Left lung (tissue), 4 donors: ENCODE measurements at regions not wholly inside any gene's neighbourhood (a gene's known extent, or its start where the extent isn't known, plus 50 kb on each side); places are given as distances from the start of the nearest gene placed in this dataset.

Experiments
- ATAC-seq: fragments of 200-7000 bp; cut with Tn5 transposase; one replicate; pipeline ENCODE4 v1.9.1; 2020; ENCODE audit warnings: moderate library complexity
- DNase-seq, 4 donors: peaks; one replicate each; pipeline ENCODE4 v3.0.0-alpha.2; 2013 to 2020
- H3K27ac ChIP-seq, 2 donors: fragments of 200-600 bp; sonication (generic) in 1 of 2; one replicate each; pipeline versions ENCODE4 v1.5.0 to v1.8.0; 2020 to 2021
- H3K27me3 ChIP-seq, 2 donors: fragments of 200-600 bp; sonication (generic) in 1 of 2; one replicate each; pipeline versions ENCODE4 v1.5.0 to v1.8.0; 2020 to 2021
- H3K36me3 ChIP-seq, 2 donors: fragments of 200-600 bp; sonication (generic) in 1 of 2; one replicate each; pipeline versions ENCODE4 v1.5.0 to v1.8.0; 2020 to 2021
- H3K4me1 ChIP-seq, 2 donors: fragments of 200-600 bp; one replicate each; pipeline ENCODE4 v1.8.0; 2021
- H3K4me3 ChIP-seq, 2 donors: fragments of 200-600 bp; sonication (generic) in 1 of 2; one replicate each; pipeline versions ENCODE4 v1.5.0 to v1.8.0; 2020 to 2021; ENCODE audit warnings: mild to moderate bottlenecking in 1 of 2
- H3K9me3 ChIP-seq, 2 donors: fragments of 200-600 bp; sonication (generic) in 1 of 2; one replicate each; pipeline versions ENCODE4 v1.5.0 to v1.8.0; 2020 to 2021
- intact Hi-C, 2 donors: fragments of 100-400 bp; cut with DNase I; formaldehyde crosslinking; loops; one replicate each; pipeline versions ENCODE4 v1.11.2 to v1.14.2; 2022
- TF ChIP-seq, protein P1 (sequence below), 2 donors: fragments of 200-600 bp; sonication (generic) in 1 of 2; IDR thresholded peaks; one replicate each; pipeline versions ENCODE4 v1.5.0 to v1.8.0; 2021; ENCODE audit warnings: antibody characterized with exemption in 2 of 2
- donor health status: DM: no; HTN: yes; CAD: no.
- donor health status: DM: no; HTN: no; CAD: no.

DNA sequence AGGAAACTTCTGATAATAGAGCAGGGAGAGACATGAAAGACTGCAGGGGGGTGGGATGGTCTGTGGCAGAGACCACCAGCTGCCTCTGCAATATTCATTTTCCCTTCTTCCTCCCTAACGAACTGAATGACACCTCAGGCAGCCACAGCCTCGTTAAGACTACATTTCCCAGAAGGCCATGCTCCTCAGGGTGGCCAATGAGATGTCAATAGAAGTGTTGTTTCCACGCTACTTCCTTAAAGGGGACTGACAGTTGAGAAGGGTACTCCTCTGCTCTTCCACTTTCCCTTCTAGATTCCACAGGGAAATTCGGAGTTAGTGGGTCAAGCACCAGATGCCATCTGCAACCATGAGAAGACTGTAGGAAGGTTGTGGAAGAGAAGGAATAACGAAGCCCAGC is 52.0 kb upstream of the DAPK1 start:
- no peaks in the 10 kb centered on the region for H3K9me3 ChIP-seq
- H3K36me3 ChIP-seq = no peaks in the 10 kb centered on the region
- no peaks in the 10 kb centered on the region for H3K27me3 ChIP-seq
- TF ChIP-seq, protein P1, sequence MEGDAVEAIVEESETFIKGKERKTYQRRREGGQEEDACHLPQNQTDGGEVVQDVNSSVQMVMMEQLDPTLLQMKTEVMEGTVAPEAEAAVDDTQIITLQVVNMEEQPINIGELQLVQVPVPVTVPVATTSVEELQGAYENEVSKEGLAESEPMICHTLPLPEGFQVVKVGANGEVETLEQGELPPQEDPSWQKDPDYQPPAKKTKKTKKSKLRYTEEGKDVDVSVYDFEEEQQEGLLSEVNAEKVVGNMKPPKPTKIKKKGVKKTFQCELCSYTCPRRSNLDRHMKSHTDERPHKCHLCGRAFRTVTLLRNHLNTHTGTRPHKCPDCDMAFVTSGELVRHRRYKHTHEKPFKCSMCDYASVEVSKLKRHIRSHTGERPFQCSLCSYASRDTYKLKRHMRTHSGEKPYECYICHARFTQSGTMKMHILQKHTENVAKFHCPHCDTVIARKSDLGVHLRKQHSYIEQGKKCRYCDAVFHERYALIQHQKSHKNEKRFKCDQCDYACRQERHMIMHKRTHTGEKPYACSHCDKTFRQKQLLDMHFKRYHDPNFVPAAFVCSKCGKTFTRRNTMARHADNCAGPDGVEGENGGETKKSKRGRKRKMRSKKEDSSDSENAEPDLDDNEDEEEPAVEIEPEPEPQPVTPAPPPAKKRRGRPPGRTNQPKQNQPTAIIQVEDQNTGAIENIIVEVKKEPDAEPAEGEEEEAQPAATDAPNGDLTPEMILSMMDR (IDR thresholded peaks at IDR 0.05) = no peak
- intact Hi-C loops = no loop called here
- no peak overlapping the region for H3K27ac ChIP-seq
- no peak for DNase-seq
- peak; percentile 93 for ATAC-seq
- H3K4me3 ChIP-seq = no peak overlapping the region
- H3K4me1 ChIP-seq = no peaks in the 10 kb centered on the region

DNA sequence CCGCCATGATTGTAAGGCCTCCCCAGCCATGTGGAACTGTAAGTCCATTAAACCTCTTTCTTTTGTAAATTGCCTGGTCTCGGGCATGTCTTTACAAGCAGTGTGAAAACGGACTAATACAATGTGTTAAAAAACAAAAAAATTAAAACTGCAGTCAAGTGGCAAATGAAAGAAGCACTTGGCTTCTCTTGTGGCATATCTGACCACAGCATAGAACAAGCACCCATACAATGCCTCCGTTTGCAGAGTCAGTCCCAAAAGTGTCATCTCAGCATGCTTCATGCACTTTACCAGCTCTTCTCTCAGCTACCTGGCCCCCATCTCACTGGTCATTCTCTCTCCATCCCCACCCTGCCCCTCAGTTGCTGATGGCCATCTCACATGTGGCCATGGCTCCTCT is 51.1 kb upstream of the DAPK1 start:
- intact Hi-C loops = no loop called here
- Histone ChIP-seq H3K27ac (no peak overlapping the region), H3K36me3 (no peaks in the 10 kb centered on the region), H3K4me1 (no peaks in the 10 kb centered on the region), H3K9me3 (no peaks in the 10 kb centered on the region), H3K27me3 (no peaks in the 10 kb centered on the region), H3K4me3 (no peak overlapping the region)
- ATAC-seq (no peak), DNase-seq (no peak)
- TF ChIP-seq, protein P1 (IDR thresholded peaks at IDR 0.05) = no peak

DNA sequence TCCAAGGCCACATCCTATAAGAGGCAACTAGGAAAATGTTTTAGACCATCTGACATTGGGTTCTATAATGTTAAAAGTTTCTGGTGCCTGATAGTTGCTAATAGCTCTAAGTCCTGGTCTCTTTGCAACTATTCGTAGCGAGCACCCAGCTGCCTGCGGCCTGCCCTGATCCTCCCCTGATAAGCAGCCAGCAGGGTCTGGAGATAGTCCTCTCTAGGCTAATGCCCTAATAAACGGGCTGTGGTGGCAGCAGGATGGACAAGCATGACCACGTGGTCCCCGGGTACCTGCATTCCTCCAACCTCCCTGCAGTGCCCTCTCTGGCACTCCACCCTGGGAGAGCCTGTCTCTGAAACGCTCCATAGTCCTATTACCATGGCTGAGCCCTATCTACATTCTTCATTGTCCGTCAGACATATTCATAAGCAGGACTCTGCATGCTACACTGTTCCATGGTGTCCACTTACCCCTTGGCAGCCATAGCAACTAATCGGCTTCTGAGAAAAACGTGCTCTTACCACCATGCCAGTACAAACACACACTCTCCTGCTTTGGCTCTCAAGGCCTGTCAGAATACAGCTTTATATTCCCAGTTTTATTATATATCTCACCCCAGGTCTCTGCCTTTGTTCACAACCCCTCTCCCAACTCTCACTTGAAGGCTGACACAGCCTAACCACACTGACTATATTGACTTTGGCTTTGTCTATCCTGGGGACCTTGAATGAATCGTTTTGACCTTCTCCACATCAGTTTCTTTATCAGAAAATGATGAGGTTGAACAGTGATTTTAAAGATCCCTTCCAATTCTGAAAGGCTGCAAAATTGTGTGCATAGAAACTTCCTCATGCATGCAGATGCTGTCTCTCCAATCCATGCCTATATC is 49.9 kb upstream of the DAPK1 start:
- Histone ChIP-seq H3K9me3 (no peaks in the 10 kb centered on the region), H3K4me1 (no peaks in the 10 kb centered on the region), H3K27me3 (no peaks in the 10 kb centered on the region), H3K4me3 (no peak overlapping the region), H3K36me3 (no peaks in the 10 kb centered on the region), H3K27ac (no peak overlapping the region)
- DNase-seq = no peak
- peak; percentile 47 for ATAC-seq
- TF ChIP-seq, protein P1 (IDR thresholded peaks at IDR 0.05) = no peak
- intact Hi-C loops = no loop called here
